Stimulated activated CD8-positive, alpha-beta memory T cell treated with anti-CD3 and anti-CD28 coated beads, Interleukin-12 subunit alpha, Interleukin-12 subunit beta, amount 100 ng/mL, for 1 hour (primary cell): ENCODE measurements at regions not wholly inside any gene's neighbourhood (a gene's known extent, or its start where the extent isn't known, plus 50 kb on each side); places are given as distances from the start of the nearest gene placed in this dataset.

ENCODE experiments used
- DNase-seq: peaks from one replicate; pipeline ENCODE4 v3.0.0-alpha.2; 2020; ENCODE audit warnings: low read depth

GRCh38 chr18:40055262-40055661 is 1899.8 kb upstream of the PIK3C3 start:
- DNase-seq, result no peak

- DNase-seq, result no peak
These were observed 1905.3 kb upstream of the PIK3C3 start for GRCh38 chr18:40049716-40050115.

- DNase-seq, result no peak
These were observed 1906.0 kb upstream of the PIK3C3 start for GRCh38 chr18:40048886-40049650.

- no peak for DNase-seq
These were observed 1906.8 kb upstream of the PIK3C3 start for GRCh38 chr18:40048253-40048652.

- DNase-seq, result no peak
These were observed 1908.4 kb upstream of the PIK3C3 start for GRCh38 chr18:40046596-40046995.

GRCh38 chr18:40041951-40042350 is 1913.1 kb upstream of the PIK3C3 start:
- no peak for DNase-seq

- DNase-seq, result no peak
These were observed 1914.5 kb upstream of the PIK3C3 start for GRCh38 chr18:40040574-40040973.

GRCh38 chr18:40037356-40037755 is 1917.7 kb upstream of the PIK3C3 start:
- DNase-seq, result no peak

- no peak for DNase-seq
These were observed 1918.2 kb upstream of the PIK3C3 start for GRCh38 chr18:40036861-40037260.

- no peak for DNase-seq
These were observed 1919.1 kb upstream of the PIK3C3 start for GRCh38 chr18:40035966-40036365.

- DNase-seq, result no peak
These were observed 1923.0 kb upstream of the PIK3C3 start for GRCh38 chr18:40032076-40032475.

- no peak for DNase-seq
These were observed 1923.6 kb upstream of the PIK3C3 start for GRCh38 chr18:40031435-40031834.

- no peak for DNase-seq
These were observed 1935.1 kb upstream of the PIK3C3 start for GRCh38 chr18:40019797-40020392.

GRCh38 chr18:40018266-40018665 is 1936.8 kb upstream of the PIK3C3 start:
- no peak for DNase-seq

- DNase-seq, result no peak
These were observed 1938.0 kb upstream of the PIK3C3 start for GRCh38 chr18:40017021-40017420.

- no peak for DNase-seq
These were observed 1938.6 kb upstream of the PIK3C3 start for GRCh38 chr18:40016405-40016804.

- DNase-seq, result no peak
These were observed 1941.9 kb upstream of the PIK3C3 start for GRCh38 chr18:40013001-40013609.

GRCh38 chr18:40011201-40011600 is 1943.8 kb upstream of the PIK3C3 start:
- DNase-seq, result no peak

GRCh38 chr18:40006634-40007033 is 1948.4 kb upstream of the PIK3C3 start:
- no peak for DNase-seq

GRCh38 chr18:40004246-40004645 is 1950.8 kb upstream of the PIK3C3 start:
- no peak for DNase-seq

GRCh38 chr18:39998317-39998716 is 1956.7 kb upstream of the PIK3C3 start:
- no peak for DNase-seq

- DNase-seq, result no peak
These were observed 1960.5 kb upstream of the PIK3C3 start for GRCh38 chr18:39994498-39994897.

GRCh38 chr18:39991696-39992265 is 1963.3 kb upstream of the PIK3C3 start:
- DNase-seq, result no peak
